OCI-LY3 (cell line): ENCODE measurements at regions not wholly inside any gene's neighbourhood (a gene's known extent, or its start where the extent isn't known, plus 50 kb on each side); places are given as distances from the start of the nearest gene placed in this dataset.

ENCODE experiments used
- H2AFZ ChIP-seq: fragments of 200-600, 300-600 bp; shearing (Covaris generic); 2 replicates; pipeline ENCODE4 v1.6.0; 2014; ENCODE audit warnings: antibody characterized with exemption, low read depth, low read length
- H3K27ac ChIP-seq: fragments of 200-600, 300-600 bp; sonication (generic); 2 replicates; pipeline ENCODE4 v1.5.1; 2014; ENCODE audit warnings: mild to moderate bottlenecking, low read length, moderate library complexity, mixed read lengths
- H3K27me3 ChIP-seq: fragments of 200-600, 300-600 bp; sonication (generic); 2 replicates; pipeline ENCODE4 v1.6.1; 2014; ENCODE audit warnings: low read depth, low read length, mixed read lengths
- H3K36me3 ChIP-seq: fragments of 200-600, 300-600 bp; sonication (generic); replicated peaks from 2 replicates; pipeline ENCODE3; 2014; ENCODE audit warnings: low read depth, low read length, mixed read lengths
- H3K4me1 ChIP-seq: fragments of 300-600, 200-600 bp; sonication (generic); 2 replicates; pipeline ENCODE4 v1.6.1; 2014; ENCODE audit warnings: low read length, mixed read lengths
- H3K4me2 ChIP-seq: fragments of 200-600, 300-600 bp; sonication (generic); 2 replicates; pipeline ENCODE4 v1.6.1; 2014; ENCODE audit warnings: low read length, mixed read lengths
- H3K4me3 ChIP-seq: fragments of 300-600, 200-600 bp; sonication (generic); 2 replicates; pipeline ENCODE4 v1.5.1; 2014; ENCODE audit warnings: antibody characterized with exemption, mild to moderate bottlenecking, low read length, moderate library complexity
- H3K79me2 ChIP-seq: fragments of 300-600, 200-600 bp; shearing (Covaris generic); 2 replicates; pipeline ENCODE4 v1.6.1; 2014; ENCODE audit warnings: mild to moderate bottlenecking, low read length, mixed read lengths
- H3K9ac ChIP-seq: fragments of 300-600, 200-600 bp; shearing (Covaris generic); 2 replicates; pipeline ENCODE4 v1.6.0; 2014; ENCODE audit warnings: mild to moderate bottlenecking, low read length, moderate library complexity
- H3K9me3 ChIP-seq: fragments of 200-600, 300-600 bp; shearing (Covaris generic); 2 replicates; pipeline ENCODE4 v1.6.1; 2014; ENCODE audit warnings: low read length, mixed read lengths; ENCODE audit not compliant: insufficient read depth
- H4K20me1 ChIP-seq: fragments of 200-600, 300-600 bp; sonication (generic); 2 replicates; pipeline ENCODE4 v1.6.1; 2016; ENCODE audit warnings: low read length, mixed read lengths; ENCODE audit not compliant: insufficient read depth
- EZH2phosphoT487 ChIP-seq: fragments of 200-600 bp; shearing (Covaris generic); IDR thresholded peaks from 2 replicates; pipeline ENCODE4 v1.6.1; 2018; ENCODE audit warnings: antibody characterized with exemption, mixed run types, low read depth
- TF ChIP-seq, protein P1 (sequence below): fragments of 200-600, 300-600 bp; sonication (generic); IDR thresholded peaks from 2 replicates; pipeline ENCODE4 v1.5.1; 2014; ENCODE audit warnings: antibody characterized with exemption, low read length, low read depth

DNA sequence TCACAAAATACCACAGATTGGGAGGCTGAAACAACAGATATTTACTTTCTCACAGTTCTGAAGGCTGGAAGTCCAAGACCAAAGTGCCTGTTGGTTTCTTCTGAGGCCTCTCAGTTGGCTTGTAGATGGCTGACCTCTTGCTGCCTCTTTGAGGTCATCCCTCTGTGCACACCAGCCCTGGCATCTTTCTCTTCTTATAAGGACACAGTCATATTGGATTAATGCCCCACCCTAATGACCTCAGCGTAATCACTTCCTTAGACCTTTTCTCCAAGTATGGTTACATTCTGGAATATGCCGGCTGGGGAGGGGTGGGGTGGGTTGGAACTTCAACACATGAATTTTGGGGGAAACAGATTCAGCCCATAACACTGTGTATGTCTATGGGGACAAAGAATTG is 116.2 kb upstream of the LNX1 start:
- TF ChIP-seq EZH2phosphoT487, result no peak
- TF ChIP-seq, protein P1, sequence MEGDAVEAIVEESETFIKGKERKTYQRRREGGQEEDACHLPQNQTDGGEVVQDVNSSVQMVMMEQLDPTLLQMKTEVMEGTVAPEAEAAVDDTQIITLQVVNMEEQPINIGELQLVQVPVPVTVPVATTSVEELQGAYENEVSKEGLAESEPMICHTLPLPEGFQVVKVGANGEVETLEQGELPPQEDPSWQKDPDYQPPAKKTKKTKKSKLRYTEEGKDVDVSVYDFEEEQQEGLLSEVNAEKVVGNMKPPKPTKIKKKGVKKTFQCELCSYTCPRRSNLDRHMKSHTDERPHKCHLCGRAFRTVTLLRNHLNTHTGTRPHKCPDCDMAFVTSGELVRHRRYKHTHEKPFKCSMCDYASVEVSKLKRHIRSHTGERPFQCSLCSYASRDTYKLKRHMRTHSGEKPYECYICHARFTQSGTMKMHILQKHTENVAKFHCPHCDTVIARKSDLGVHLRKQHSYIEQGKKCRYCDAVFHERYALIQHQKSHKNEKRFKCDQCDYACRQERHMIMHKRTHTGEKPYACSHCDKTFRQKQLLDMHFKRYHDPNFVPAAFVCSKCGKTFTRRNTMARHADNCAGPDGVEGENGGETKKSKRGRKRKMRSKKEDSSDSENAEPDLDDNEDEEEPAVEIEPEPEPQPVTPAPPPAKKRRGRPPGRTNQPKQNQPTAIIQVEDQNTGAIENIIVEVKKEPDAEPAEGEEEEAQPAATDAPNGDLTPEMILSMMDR, result no peak
- Histone ChIP-seq H2AFZ (no peak overlapping the region), H3K4me3 (no peak overlapping the region), H3K9me3 (no peaks in the 10 kb centered on the region), H3K4me1 (peaks cover 33% of the 10 kb centered on the region), H3K27ac (no peak overlapping the region), H4K20me1 (no peaks in the 10 kb centered on the region), H3K4me2 (no peak overlapping the region), H3K9ac (no peak overlapping the region), H3K36me3 (no peaks in the 10 kb centered on the region), H3K27me3 (no peaks in the 10 kb centered on the region), H3K79me2 (no peaks in the 10 kb centered on the region)

DNA sequence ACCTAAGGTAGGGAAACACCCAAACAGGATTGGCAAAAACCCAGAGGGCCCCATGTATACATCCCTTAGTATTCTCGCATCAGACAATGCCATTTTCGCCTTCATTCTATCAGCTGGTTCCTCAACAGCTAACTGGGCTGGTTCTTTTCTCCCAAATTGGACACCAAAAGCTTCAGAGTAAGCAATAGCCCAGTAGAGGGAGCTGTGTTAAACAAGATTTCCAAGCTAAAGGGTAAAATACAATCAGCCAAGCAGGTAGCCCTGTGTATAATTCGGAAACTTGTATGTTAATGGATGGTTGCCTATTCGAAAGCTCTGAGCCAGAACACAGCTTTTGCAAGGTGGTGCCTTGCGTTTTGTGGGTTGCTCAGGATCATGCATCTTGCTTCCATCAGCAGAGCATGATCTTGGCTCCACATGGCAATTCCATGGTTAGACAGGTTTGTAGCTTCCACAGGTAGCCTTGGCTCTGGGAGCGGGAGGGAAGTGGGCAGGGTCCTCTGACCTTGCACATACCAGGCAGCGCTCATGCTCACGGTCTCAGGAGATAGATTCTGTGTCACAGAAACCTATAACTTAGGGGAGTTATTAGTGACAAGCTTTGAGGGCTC is 115.2 kb upstream of the LNX1 start:
- TF ChIP-seq EZH2phosphoT487, result no peak
- TF ChIP-seq, protein P1, result peak; percentile 80
- Histone ChIP-seq H3K4me3 (no peak overlapping the region), H3K9ac (no peak overlapping the region), H3K79me2 (no peaks in the 10 kb centered on the region), H3K9me3 (no peaks in the 10 kb centered on the region), H2AFZ (no peak overlapping the region), H4K20me1 (no peaks in the 10 kb centered on the region), H3K27me3 (no peaks in the 10 kb centered on the region), H3K4me1 (peaks cover 41% of the 10 kb centered on the region), H3K4me2 (peak overlapping the region; percentile 55), H3K36me3 (no peaks in the 10 kb centered on the region), H3K27ac (no peak overlapping the region)

DNA sequence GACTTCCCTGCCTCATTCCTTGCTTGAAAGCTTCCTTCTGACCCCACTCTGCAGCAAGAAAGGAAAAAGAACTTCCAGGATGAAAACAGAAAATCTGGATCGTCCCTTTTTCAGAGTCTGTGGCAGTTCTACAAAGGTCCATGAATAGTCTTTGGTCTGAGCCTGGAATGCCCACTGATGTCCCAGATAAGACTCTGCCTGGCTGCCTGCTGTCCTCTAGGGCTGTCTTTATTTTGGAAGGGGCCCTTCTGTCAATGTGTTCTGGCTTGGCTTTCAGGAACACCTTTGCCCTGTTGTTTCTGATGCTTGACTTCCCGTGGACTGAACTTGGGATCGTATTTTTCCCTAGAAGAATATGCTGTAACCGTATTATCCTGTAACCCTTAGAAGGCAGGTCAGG is 114.7 kb upstream of the LNX1 start:
- Histone ChIP-seq H3K9ac (no peak overlapping the region), H3K27me3 (no peaks in the 10 kb centered on the region), H3K79me2 (no peaks in the 10 kb centered on the region), H2AFZ (0 out of 2 replicates have a peak overlapping the region, but pooled peaks have one; percentile 24), H3K4me2 (peak overlapping the region; percentile 55), H3K4me1 (peaks cover 45% of the 10 kb centered on the region), H3K9me3 (no peaks in the 10 kb centered on the region), H3K27ac (no peak overlapping the region; the same call in 1 of the 2 replicates), H3K36me3 (no peaks in the 10 kb centered on the region), H4K20me1 (no peaks in the 10 kb centered on the region), H3K4me3 (no peak overlapping the region)
- TF ChIP-seq, protein P1, result no peak
- no peak for TF ChIP-seq EZH2phosphoT487

DNA sequence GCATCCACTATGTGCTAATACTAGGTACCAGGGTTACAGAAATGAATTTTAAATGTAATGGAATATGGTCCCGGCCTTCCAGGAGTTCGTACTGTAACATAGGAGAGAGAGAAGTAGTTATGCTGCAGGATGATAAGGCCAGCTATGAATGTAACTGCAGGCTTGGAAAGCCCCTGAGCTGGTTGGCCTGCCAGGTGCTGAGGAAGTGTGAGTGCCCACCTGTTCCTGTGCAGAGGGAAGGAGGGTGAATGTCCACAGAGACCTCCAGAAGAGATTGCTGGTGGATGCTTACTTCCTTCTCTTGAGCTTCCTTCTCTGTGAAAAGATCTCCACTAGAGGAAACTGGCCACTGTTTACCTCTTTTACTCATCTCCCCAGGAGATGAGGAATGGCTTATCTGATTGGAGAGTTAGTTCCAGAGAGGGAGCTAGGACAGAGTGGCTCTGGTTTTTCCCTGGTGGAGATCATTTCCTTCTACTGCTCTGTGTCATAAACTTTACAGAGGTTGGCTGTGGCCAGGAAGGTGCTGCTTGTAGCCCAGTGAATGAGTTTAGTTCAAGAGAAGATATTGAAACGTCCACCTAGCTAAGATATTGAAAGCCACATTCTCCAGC is 114.0 kb upstream of the LNX1 start:
- Histone ChIP-seq H2AFZ (no peak overlapping the region), H3K9ac (no peak overlapping the region), H4K20me1 (no peaks in the 10 kb centered on the region), H3K9me3 (no peaks in the 10 kb centered on the region), H3K79me2 (no peaks in the 10 kb centered on the region), H3K4me1 (peaks cover 45% of the 10 kb centered on the region), H3K4me2 (peak overlapping the region; percentile 55), H3K27me3 (no peaks in the 10 kb centered on the region), H3K4me3 (no peak overlapping the region), H3K36me3 (no peaks in the 10 kb centered on the region), H3K27ac (no peak overlapping the region; the same call in 1 of the 2 replicates)
- TF ChIP-seq EZH2phosphoT487, result no peak
- TF ChIP-seq, protein P1, result no peak
